Bronchial epithelial cell (primary cell): ENCODE measurements at regions not wholly inside any gene's neighbourhood (a gene's known extent, or its start where the extent isn't known, plus 50 kb on each side); places are given as distances from the start of the nearest gene placed in this dataset.
A peak's percentile ranks its signal among the peaks of the same experiment; 100 is the strongest.

Experiments
- DNase-seq: peaks from one replicate; pipeline ENCODE4 v3.0.0-alpha.2; 2010; ENCODE audit warnings: low read depth
- FAIRE-seq: peaks from 2 replicates; lab custom pipeline; 2011; peaks lifted over from hg19 to GRCh38; lab: Jason Lieb, UNC
- H3K27me3 ChIP-seq: 2 replicates; pipeline ENCODE4 v1.5.1; 2011; ENCODE audit warnings: low read length; ENCODE audit not compliant: control insufficient read depth, insufficient read depth
- H3K36me3 ChIP-seq: 2 replicates; pipeline ENCODE4 v1.5.1; 2011; ENCODE audit warnings: low read length; ENCODE audit not compliant: control insufficient read depth, insufficient read depth
- H3K4me3 ChIP-seq: 2 replicates; pipeline ENCODE4 v1.5.1; 2011; ENCODE audit warnings: mild to moderate bottlenecking, low read depth, low read length, control low read depth
- CTCF ChIP-seq: IDR thresholded peaks from 2 replicates; pipeline ENCODE4 v1.5.1; 2011; ENCODE audit warnings: mild to moderate bottlenecking, moderate library complexity, low read length, control low read depth, inconsistent platforms; ENCODE audit not compliant: insufficient read depth, severe bottlenecking

GRCh38 chr11:130731401-130731800 lies 184.9 kb downstream of the SNX19 start:
- no peak for TF ChIP-seq CTCF
- no peaks in the 10 kb centered on the region for H3K27me3 ChIP-seq

GRCh38 chr11:130732476-130732875 lies 183.8 kb downstream of the SNX19 start:
- no peak overlapping the region for H3K4me3 ChIP-seq
- peak; percentile 18 for DNase-seq
- H3K27me3 ChIP-seq, result no peaks in the 10 kb centered on the region
- no peak for FAIRE-seq
- H3K36me3 ChIP-seq, result no peaks in the 10 kb centered on the region
- no peak for TF ChIP-seq CTCF

More at GRCh38 chr11:130731401-130731800, 184.9 kb downstream of the SNX19 start:
- Histone ChIP-seq H3K4me3 (no peak overlapping the region), H3K36me3 (no peaks in the 10 kb centered on the region)
- no peak for FAIRE-seq
- no peak for DNase-seq

GRCh38 chr11:130737041-130737830 lies 179.0 kb downstream of the SNX19 start:
- Histone ChIP-seq H3K36me3 (no peaks in the 10 kb centered on the region), H3K4me3 (no peak overlapping the region), H3K27me3 (no peaks in the 10 kb centered on the region)
- no peak for TF ChIP-seq CTCF
- DNase-seq (no peak), FAIRE-seq (no peak)

- DNase-seq (peak; percentile 83), FAIRE-seq (no peak)
- Histone ChIP-seq H3K4me3 (no peak overlapping the region), H3K27me3 (no peaks in the 10 kb centered on the region), H3K36me3 (no peaks in the 10 kb centered on the region)
- TF ChIP-seq CTCF, result no peak
These were observed 178.3 kb downstream of the SNX19 start for GRCh38 chr11:130737866-130738431.

GRCh38 chr11:130738611-130739010 lies 177.7 kb downstream of the SNX19 start:
- no peak for FAIRE-seq
- no peaks in the 10 kb centered on the region for H3K36me3 ChIP-seq

More at GRCh38 chr11:130738611-130739010, 177.7 kb downstream of the SNX19 start:
- Histone ChIP-seq H3K4me3 (no peak overlapping the region), H3K27me3 (no peaks in the 10 kb centered on the region)
- no peak for TF ChIP-seq CTCF
- DNase-seq, result no peak
